Neural cell (in vitro differentiated cells): ENCODE measurements at regions not wholly inside any gene's neighbourhood (a gene's known extent, or its start where the extent isn't known, plus 50 kb on each side); places are given as distances from the start of the nearest gene placed in this dataset.

Experiments used
- H2AFZ ChIP-seq: fragments of 200-600, 300-800 bp; sonication (generic), shearing (Covaris generic); 2 replicates; pipeline ENCODE4 v1.6.0; 2014; ENCODE audit warnings: low read depth, mild to moderate bottlenecking, antibody characterized with exemption, low read length, moderate library complexity
- H3F3A ChIP-seq: fragments of 200-600 bp; shearing (Covaris generic); 2 replicates; pipeline ENCODE4 v1.6.1; 2016; ENCODE audit warnings: mild to moderate bottlenecking, moderate library complexity, mixed read lengths, antibody characterized with exemption, low read length; ENCODE audit not compliant: insufficient read depth, poor library complexity, severe bottlenecking
- H3K27ac ChIP-seq: fragments of 200-600, 300-800 bp; sonication (generic), shearing (Covaris generic); 2 replicates; pipeline ENCODE4 v1.5.1; 2014; ENCODE audit warnings: mild to moderate bottlenecking, low read length, moderate library complexity
- H3K27me3 ChIP-seq: fragments of 300-800, 200-600 bp; sonication (generic), shearing (Covaris generic); 2 replicates; pipeline ENCODE4 v1.6.0; 2014; ENCODE audit warnings: mild to moderate bottlenecking, low read depth, low read length, moderate library complexity; ENCODE audit not compliant: insufficient read depth
- H3K36me3 ChIP-seq: fragments of 300-800, 200-600 bp; sonication (generic), shearing (Covaris generic); 2 replicates; pipeline ENCODE4 v1.5.1; 2014; ENCODE audit warnings: mild to moderate bottlenecking, antibody characterized with exemption, low read length, moderate library complexity; ENCODE audit not compliant: insufficient read depth
- H3K4me2 ChIP-seq: fragments of 300-800, 200-600 bp; sonication (generic), shearing (Covaris generic); 2 replicates; pipeline ENCODE4 v1.6.0; 2014; ENCODE audit warnings: mild to moderate bottlenecking, low read length
- H3K4me3 ChIP-seq: fragments of 300-800, 200-600 bp; sonication (generic), shearing (Covaris generic); 2 replicates; pipeline ENCODE4 v1.5.1; 2014; ENCODE audit warnings: mild to moderate bottlenecking, low read length, moderate library complexity
- H3K79me2 ChIP-seq: fragments of 200-600 bp; shearing (Covaris generic); replicated peaks from 2 replicates; pipeline ENCODE4 v1.6.0; 2014; ENCODE audit warnings: mild to moderate bottlenecking, low read length, moderate library complexity; ENCODE audit not compliant: insufficient read depth
- H3K9ac ChIP-seq: fragments of 300-800, 200-600 bp; sonication (generic), shearing (Covaris generic); 2 replicates; pipeline ENCODE4 v1.6.1; 2016; ENCODE audit warnings: mild to moderate bottlenecking, low read length, mixed read lengths
- H3K9me2 ChIP-seq: fragments of 200-600 bp; shearing (Covaris generic); 2 replicates; pipeline ENCODE4 v1.6.1; 2016; ENCODE audit warnings: mild to moderate bottlenecking, low read length, mixed read lengths; ENCODE audit not compliant: insufficient read depth
- H3K9me3 ChIP-seq: fragments of 200-600, 300-800 bp; sonication (generic), shearing (Covaris generic); 2 replicates; pipeline ENCODE4 v1.6.1; 2016; ENCODE audit warnings: mild to moderate bottlenecking, mixed run types, low read length, moderate library complexity, mixed read lengths
- H4K20me1 ChIP-seq: fragments of 200-600 bp; shearing (Covaris generic); 2 replicates; pipeline ENCODE4 v1.6.1; 2016; ENCODE audit warnings: mild to moderate bottlenecking, mixed run types; ENCODE audit not compliant: insufficient read depth
- CTCF ChIP-seq: fragments of 450-650 bp; IDR thresholded peaks from 2 replicates; pipeline ENCODE4 v1.5.1; 2014; ENCODE audit warnings: antibody characterized with exemption, mild to moderate bottlenecking, moderate library complexity; ENCODE audit not compliant: poor library complexity, severe bottlenecking
- EP300 ChIP-seq: fragments of 450-650 bp; conservative IDR thresholded peaks from 2 replicates; pipeline ENCODE4 v1.6.1; 2014; ENCODE audit warnings: antibody characterized with exemption, mild to moderate bottlenecking, moderate library complexity; ENCODE audit not compliant: poor library complexity, severe bottlenecking
- EZH2 ChIP-seq: fragments of 200-600, 300-800 bp; shearing (Covaris generic), sonication (generic); IDR thresholded peaks from 2 replicates; pipeline ENCODE4 v1.6.1; 2014; ENCODE audit warnings: antibody characterized with exemption, low read length, borderline replicate concordance, mild to moderate bottlenecking; ENCODE audit not compliant: insufficient read depth, poor library complexity, severe bottlenecking
- MXI1 ChIP-seq: fragments of 450-650 bp; conservative IDR thresholded peaks from 2 replicates; pipeline ENCODE4 v1.6.1; 2014; ENCODE audit warnings: antibody characterized with exemption, mild to moderate bottlenecking; ENCODE audit not compliant: poor library complexity, severe bottlenecking
- POLR2AphosphoS5 ChIP-seq: IDR thresholded peaks from 2 replicates; pipeline ENCODE4 v1.6.1; 2012
- RAD21 ChIP-seq: fragments of 450-650 bp; conservative IDR thresholded peaks from 2 replicates; pipeline ENCODE4 v1.6.1; 2014; ENCODE audit warnings: antibody characterized with exemption, mild to moderate bottlenecking, moderate library complexity
- REST ChIP-seq: IDR thresholded peaks from 2 replicates; pipeline ENCODE4 v1.6.1; 2012; ENCODE audit warnings: borderline replicate concordance
- SMC3 ChIP-seq: fragments of 450-650 bp; conservative IDR thresholded peaks from 2 replicates; pipeline ENCODE4 v1.6.1; 2014; ENCODE audit warnings: antibody characterized with exemption, mild to moderate bottlenecking, moderate library complexity; ENCODE audit not compliant: poor library complexity
- TAF1 ChIP-seq: IDR thresholded peaks from 2 replicates; pipeline ENCODE4 v1.6.1; 2012; ENCODE audit warnings: low read depth

DNA sequence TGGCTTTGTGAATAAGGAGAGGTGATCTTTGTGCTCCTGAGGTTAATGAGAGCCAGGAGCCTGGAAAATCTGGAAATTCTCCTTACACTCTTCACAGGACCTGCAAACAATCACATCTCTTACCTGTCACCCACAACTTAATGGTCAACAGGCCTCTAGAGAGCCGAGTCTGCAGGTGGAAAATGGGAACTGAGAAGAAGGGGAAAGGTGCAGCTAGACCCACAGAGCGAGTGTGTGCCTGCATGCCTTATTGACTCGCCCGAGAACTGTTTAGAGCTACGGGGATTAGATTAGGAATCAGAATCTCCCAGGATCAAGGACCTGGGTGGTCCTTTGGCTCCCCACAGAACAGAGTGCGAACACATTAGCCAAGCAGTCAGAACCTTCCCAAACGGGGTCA is 329.6 kb downstream of the PTEN start:
- no peaks in the 10 kb centered on the region for H3F3A ChIP-seq
- H3K4me2 ChIP-seq, result no peak overlapping the region
- H3K27me3 ChIP-seq, result no peaks in the 10 kb centered on the region
- no peak overlapping the region for H2AFZ ChIP-seq
- no peak overlapping the region for H3K4me3 ChIP-seq
- H3K9me3 ChIP-seq, result no peaks in the 10 kb centered on the region
- no peak overlapping the region for H3K9ac ChIP-seq
- no peaks in the 10 kb centered on the region for H3K79me2 ChIP-seq
- H4K20me1 ChIP-seq, result no peaks in the 10 kb centered on the region
- H3K27ac ChIP-seq, result no peak overlapping the region
- TF ChIP-seq REST (no peak), POLR2AphosphoS5 (no peak), RAD21 (no peak), TAF1 (no peak), EZH2 (no peak), EP300 (no peak), SMC3 (no peak), CTCF (no peak), MXI1 (no peak)
- H3K9me2 ChIP-seq, result no peaks in the 10 kb centered on the region
- H3K36me3 ChIP-seq, result no peaks in the 10 kb centered on the region

GRCh38 chr10:88194041-88194887 is 330.8 kb downstream of the PTEN start:
- H3K9me3 ChIP-seq, result no peaks in the 10 kb centered on the region
- no peaks in the 10 kb centered on the region for H4K20me1 ChIP-seq
- no peaks in the 10 kb centered on the region for H3K27me3 ChIP-seq
- no peak overlapping the region for H3K4me3 ChIP-seq
- no peak overlapping the region for H3K4me2 ChIP-seq
- H3K27ac ChIP-seq, result no peak overlapping the region
- H3K36me3 ChIP-seq, result no peaks in the 10 kb centered on the region
- no peak for TF ChIP-seq REST
- TF ChIP-seq EP300, result no peak
- no peak for TF ChIP-seq RAD21
- no peak for TF ChIP-seq SMC3
- TF ChIP-seq CTCF, result no peak
- no peak for TF ChIP-seq TAF1
- no peak for TF ChIP-seq POLR2AphosphoS5
- TF ChIP-seq MXI1, result no peak
- TF ChIP-seq EZH2, result no peak
- no peaks in the 10 kb centered on the region for H3F3A ChIP-seq
- H2AFZ ChIP-seq, result no peak overlapping the region
- no peaks in the 10 kb centered on the region for H3K79me2 ChIP-seq
- no peaks in the 10 kb centered on the region for H3K9me2 ChIP-seq
- no peak overlapping the region for H3K9ac ChIP-seq
